Panc1 (cell line): ENCODE measurements at regions not wholly inside any gene's neighbourhood (a gene's known extent, or its start where the extent isn't known, plus 50 kb on each side); places are given as distances from the start of the nearest gene placed in this dataset.
"Not testable (repeated sequence)": the region's sequence is repeated elsewhere in the genome, so short reads cannot be mapped to it uniquely, and the experiment has no call there.

Experiments used
- ATAC-seq: fragments of 200-7000 bp; cut with Tn5 transposase; 2 replicates; pipeline ENCODE4 v1.9.1; 2020; ENCODE audit warnings: mild to moderate bottlenecking, moderate library complexity
- BruUV-seq: library from RNA; stranded (reverse); fragments of 400-500 nt; replicated peaks from 2 replicates; lab custom pipeline; 2021; lab: Mats Ljungman, UMichigan
- CTCF ChIA-PET: fragments of 300-600 bp; sonication (Branson Sonifier 250); formaldehyde crosslinking; loops from one replicate; lab custom pipeline; 2022; ENCODE audit warnings: antibody characterized with exemption; lab: Charles Lee
- POLR2A ChIA-PET: fragments of 300-600 bp; sonication (Branson Sonifier 250); formaldehyde crosslinking; loops from one replicate; lab custom pipeline; 2022; ENCODE audit warnings: antibody characterized with exemption; lab: Charles Lee
- DNase-seq: peaks from one replicate; pipeline ENCODE4 v3.0.0-alpha.2; 2010; ENCODE audit warnings: low read depth, low spot score
- H3K27ac ChIP-seq: 2 replicates; pipeline ENCODE4 v1.5.1; 2011; ENCODE audit warnings: mild to moderate bottlenecking, low read length, inconsistent platforms
- H3K27me3 ChIP-seq: fragments of 200-500 bp; sonication (Bioruptor generic); 2 replicates; pipeline ENCODE4 v1.6.0; 2014; ENCODE audit warnings: low read length, inconsistent platforms; ENCODE audit not compliant: control insufficient read depth, insufficient read depth
- H3K36me3 ChIP-seq: fragments of 200-500 bp; sonication (Bioruptor generic); 2 replicates; pipeline ENCODE4 v1.5.1; 2014; ENCODE audit warnings: inconsistent platforms, mild to moderate bottlenecking, low read length, moderate library complexity; ENCODE audit not compliant: control insufficient read depth, insufficient read depth
- H3K4me1 ChIP-seq: 2 replicates; pipeline ENCODE4 v1.5.1; 2011; ENCODE audit warnings: inconsistent platforms, mild to moderate bottlenecking, low read length, moderate library complexity; ENCODE audit not compliant: control insufficient read depth, insufficient read depth
- H3K4me3 ChIP-seq, 2 experiments: 2 replicates each; pipeline ENCODE4 v1.5.1; 2011 to 2012; ENCODE audit warnings: low read depth in 2 of 2, low read length in 2 of 2, mild to moderate bottlenecking in 2 of 2, inconsistent platforms in 1 of 2, moderate library complexity in 1 of 2
- H3K9me3 ChIP-seq: fragments of 200-500 bp; sonication (Bioruptor generic); 2 replicates; pipeline ENCODE4 v1.5.1; 2014; ENCODE audit warnings: low read depth, mild to moderate bottlenecking, inconsistent platforms, low read length, moderate library complexity; ENCODE audit not compliant: control insufficient read depth, insufficient read depth
- CTCF ChIP-seq: fragments of 450-650 bp; IDR thresholded peaks from 2 replicates; pipeline ENCODE4 v1.5.1; 2017; ENCODE audit warnings: mild to moderate bottlenecking
- POLR2AphosphoS5 ChIP-seq: IDR thresholded peaks from 2 replicates; pipeline ENCODE4 v1.6.1; 2012; ENCODE audit warnings: mild to moderate bottlenecking, low read depth, low read length, moderate library complexity
- REST ChIP-seq, 2 experiments: IDR thresholded peaks; 2 replicates each; pipeline ENCODE4 v1.6.1; 2011 to 2012; ENCODE audit warnings: low read depth in 2 of 2, control low read depth in 1 of 2, low read length in 1 of 2, mild to moderate bottlenecking in 1 of 2, moderate library complexity in 1 of 2; ENCODE audit not compliant: insufficient read depth in 1 of 2
- SIN3A ChIP-seq: IDR thresholded peaks from 2 replicates; pipeline ENCODE4 v1.6.1; 2012; ENCODE audit warnings: low read depth, mild to moderate bottlenecking, low read length, moderate library complexity, borderline replicate concordance; ENCODE audit not compliant: insufficient read depth
- TCF7L2 ChIP-seq: IDR thresholded peaks from 2 replicates; pipeline ENCODE4 v1.6.1; 2011; ENCODE audit warnings: mild to moderate bottlenecking, low read depth, low read length, inconsistent platforms
- in situ Hi-C: cut with HindIII; loops from 2 replicates; pipeline ENCODE4 v1.10.0; 2016; ENCODE audit warnings: low sequenced_read_pairs, low pct_unique_long_range_greater_than_20kb
- intact Hi-C: fragments of 100-400 bp; cut with micrococcal nuclease; formaldehyde crosslinking; loops from one replicate; pipeline ENCODE4 v1.10.0; 2022; ENCODE audit not compliant: unreplicated experiment

GRCh38 chr1:14426854-14427253, 171.6 kb upstream of the KAZN start:
- no peak overlapping the region for H3K4me3 ChIP-seq
- ChIA-PET CTCF (no interaction called here), POLR2A (no interaction called here)
- DNase-seq (no peak), ATAC-seq (no peak)
- H3K27me3 ChIP-seq: no peaks in the 10 kb centered on the region
- H3K36me3 ChIP-seq: no peaks in the 10 kb centered on the region
- TF ChIP-seq TCF7L2 (no peak), POLR2AphosphoS5 (no peak), REST (IDR thresholded peaks at IDR 0.05; ENCODE audit: insufficient read depth in 1 of 2, low read depth in 2 of 2, low read length in 1 of 2) (no peak), CTCF (no peak), SIN3A (no peak)
- H3K9me3 ChIP-seq: no peaks in the 10 kb centered on the region
- no peaks in the 10 kb centered on the region for H3K4me1 ChIP-seq
- H3K27ac ChIP-seq: no peak overlapping the region
- BruUV-seq: no TSS peak
- in situ Hi-C loops (no loop called here), intact Hi-C loops (no loop called here)

GRCh38 chr1:14429577-14429976, 168.9 kb upstream of the KAZN start:
- Histone ChIP-seq H3K27me3 (no peaks in the 10 kb centered on the region), H3K36me3 (no peaks in the 10 kb centered on the region), H3K4me3 (no peak overlapping the region), H3K9me3 (no peaks in the 10 kb centered on the region), H3K4me1 (no peaks in the 10 kb centered on the region), H3K27ac (no peak overlapping the region)
- CTCF ChIA-PET: no interaction called here
- ATAC-seq (no peak), DNase-seq (no peak)
- BruUV-seq: no TSS peak
- in situ Hi-C loops (no loop called here), intact Hi-C loops (no loop called here)
- POLR2A ChIA-PET: no interaction called here
- TF ChIP-seq SIN3A (no peak), REST (IDR thresholded peaks at IDR 0.05; ENCODE audit: insufficient read depth in 1 of 2, low read depth in 2 of 2, low read length in 1 of 2) (no peak), CTCF (no peak), TCF7L2 (no peak), POLR2AphosphoS5 (no peak)

- H3K4me3 ChIP-seq, ATAC-seq, in situ Hi-C loops, H3K4me1 ChIP-seq, BruUV-seq, H3K9me3 ChIP-seq, CTCF ChIA-PET, DNase-seq, intact Hi-C loops, POLR2A ChIA-PET, H3K27me3 ChIP-seq, H3K27ac ChIP-seq, H3K36me3 ChIP-seq: not testable (repeated sequence)
Observed at GRCh38 chr1:14432728-14433127, 165.8 kb upstream of the KAZN start.
